ENCODE measurements at regions not wholly inside any gene's neighbourhood (a gene's known extent, or its start where the extent isn't known, plus 50 kb on each side); places are given as distances from the start of the nearest gene placed in this dataset.

DNA sequence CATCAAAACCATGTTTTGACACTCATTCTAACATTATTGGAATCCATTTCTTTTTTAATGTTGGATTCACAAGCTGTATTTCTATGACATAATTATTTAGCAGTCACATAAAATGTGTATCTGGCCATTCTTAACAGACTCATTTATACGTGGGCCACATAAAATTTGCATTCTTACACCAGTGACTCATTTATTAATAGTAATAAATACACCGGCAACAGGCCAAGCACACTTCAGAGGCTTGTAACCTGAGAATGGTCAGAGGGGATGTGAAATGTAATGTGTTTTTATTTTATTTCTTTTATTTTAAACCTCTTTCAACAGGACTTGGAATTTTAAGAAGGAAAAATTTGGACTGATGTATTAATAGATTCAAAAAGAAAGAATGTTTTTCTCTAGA is 384.9 kb upstream of the RARB start:
- TF ChIP-seq, protein P1, sequence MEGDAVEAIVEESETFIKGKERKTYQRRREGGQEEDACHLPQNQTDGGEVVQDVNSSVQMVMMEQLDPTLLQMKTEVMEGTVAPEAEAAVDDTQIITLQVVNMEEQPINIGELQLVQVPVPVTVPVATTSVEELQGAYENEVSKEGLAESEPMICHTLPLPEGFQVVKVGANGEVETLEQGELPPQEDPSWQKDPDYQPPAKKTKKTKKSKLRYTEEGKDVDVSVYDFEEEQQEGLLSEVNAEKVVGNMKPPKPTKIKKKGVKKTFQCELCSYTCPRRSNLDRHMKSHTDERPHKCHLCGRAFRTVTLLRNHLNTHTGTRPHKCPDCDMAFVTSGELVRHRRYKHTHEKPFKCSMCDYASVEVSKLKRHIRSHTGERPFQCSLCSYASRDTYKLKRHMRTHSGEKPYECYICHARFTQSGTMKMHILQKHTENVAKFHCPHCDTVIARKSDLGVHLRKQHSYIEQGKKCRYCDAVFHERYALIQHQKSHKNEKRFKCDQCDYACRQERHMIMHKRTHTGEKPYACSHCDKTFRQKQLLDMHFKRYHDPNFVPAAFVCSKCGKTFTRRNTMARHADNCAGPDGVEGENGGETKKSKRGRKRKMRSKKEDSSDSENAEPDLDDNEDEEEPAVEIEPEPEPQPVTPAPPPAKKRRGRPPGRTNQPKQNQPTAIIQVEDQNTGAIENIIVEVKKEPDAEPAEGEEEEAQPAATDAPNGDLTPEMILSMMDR (conservative IDR thresholded peaks at IDR 0.05 in 1 of 2, IDR thresholded peaks at IDR 0.05 in 1 of 2; ENCODE audit: extremely low read depth in 1 of 2, insufficient read depth in 1 of 2, low read depth in 1 of 2, low read length in 2 of 2): no peak
- no peak for TF ChIP-seq EZH2 (IDR thresholded peaks at IDR 0.05; ENCODE audit: borderline replicate concordance, low read length)

Measured in mammary epithelial cell (primary cell).